Suppressor macrophage (primary cell): ENCODE measurements at regions not wholly inside any gene's neighbourhood (a gene's known extent, or its start where the extent isn't known, plus 50 kb on each side); places are given as distances from the start of the nearest gene placed in this dataset.
"Not testable (repeated sequence)": the region's sequence is repeated elsewhere in the genome, so short reads cannot be mapped to it uniquely, and the experiment has no call there.

ENCODE experiments used
- DNase-seq, 4 experiments: peaks; one replicate each; pipeline ENCODE4 v3.0.0-alpha.2; 2020 to 2022

DNA sequence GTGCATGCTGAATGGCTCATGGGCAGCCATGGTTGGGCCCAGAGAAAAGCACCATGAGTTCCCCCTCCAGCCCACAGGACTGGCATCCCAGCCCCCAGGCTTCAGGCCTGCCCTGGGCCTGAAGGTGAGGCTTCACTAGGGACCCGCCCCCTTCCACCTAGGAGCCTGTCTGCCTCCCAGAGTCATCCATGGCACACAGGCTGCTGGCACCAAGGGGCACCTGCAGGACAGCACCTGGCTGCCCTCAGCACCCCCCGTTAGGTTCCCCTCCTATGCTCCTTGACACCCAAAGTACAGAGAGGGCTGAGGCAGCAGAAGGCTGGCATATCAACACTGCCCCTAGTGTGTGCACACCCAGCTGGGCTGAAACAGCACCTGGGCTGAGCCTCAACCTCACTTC, 566.7 kb upstream of the PCDH7 start:
- no peak for DNase-seq

DNA sequence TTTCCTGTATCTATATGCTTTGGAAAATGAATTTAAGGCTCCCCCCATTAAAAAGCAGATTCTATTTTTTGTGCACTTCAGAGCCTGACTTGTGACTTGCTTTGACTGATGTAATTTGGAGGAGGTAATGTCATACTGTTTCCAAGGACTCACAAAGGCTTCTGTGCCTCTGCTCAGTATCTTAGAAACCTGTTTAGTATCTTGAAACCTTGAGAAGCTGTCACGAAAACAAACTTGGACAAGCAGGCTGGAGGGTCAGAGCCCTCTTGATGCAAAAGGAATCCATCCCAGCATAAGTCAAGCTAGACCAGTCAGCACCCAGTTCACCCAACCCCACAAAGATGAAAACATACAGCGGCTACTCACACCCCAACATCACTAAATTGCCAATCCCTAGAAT, 560.0 kb upstream of the PCDH7 start:
- no peak for DNase-seq

DNA sequence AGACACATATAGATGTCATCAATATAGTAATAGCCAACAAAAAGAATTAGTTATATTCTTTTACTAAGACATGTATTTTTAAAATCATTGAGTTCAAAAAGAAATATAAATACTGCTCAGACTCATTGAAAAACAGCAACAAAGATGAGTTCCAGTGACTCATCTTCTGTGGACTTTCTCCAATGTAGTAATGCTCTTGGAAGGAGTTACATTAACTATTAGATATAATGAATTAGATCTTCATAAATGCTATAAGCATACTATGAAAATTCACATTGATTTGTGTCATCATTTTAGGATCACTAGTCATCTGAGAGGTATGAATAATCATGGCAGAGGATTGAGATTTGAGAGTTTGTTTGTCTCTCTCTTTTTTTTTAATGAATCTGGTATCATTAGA, 547.8 kb upstream of the PCDH7 start:
- DNase-seq = no peak

DNA sequence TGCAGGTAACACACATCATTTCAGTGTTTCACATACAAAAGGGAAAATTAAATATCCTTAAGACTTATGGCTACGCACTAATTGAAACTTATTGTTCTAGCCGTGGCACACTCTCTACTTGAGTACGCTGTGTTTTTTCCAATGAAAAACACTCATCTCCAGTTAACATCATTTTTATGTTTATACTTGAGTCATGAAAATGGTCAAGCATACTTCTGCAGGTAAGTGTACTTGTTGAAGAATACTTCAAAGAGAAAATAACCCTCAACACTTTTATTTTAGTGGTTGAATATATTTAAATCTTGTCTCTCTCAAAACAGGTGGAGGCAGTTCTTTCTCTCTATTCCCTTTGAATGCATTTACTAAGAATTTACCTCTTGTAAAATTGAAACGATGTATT, 538.7 kb upstream of the PCDH7 start:
- no peak for DNase-seq

DNA sequence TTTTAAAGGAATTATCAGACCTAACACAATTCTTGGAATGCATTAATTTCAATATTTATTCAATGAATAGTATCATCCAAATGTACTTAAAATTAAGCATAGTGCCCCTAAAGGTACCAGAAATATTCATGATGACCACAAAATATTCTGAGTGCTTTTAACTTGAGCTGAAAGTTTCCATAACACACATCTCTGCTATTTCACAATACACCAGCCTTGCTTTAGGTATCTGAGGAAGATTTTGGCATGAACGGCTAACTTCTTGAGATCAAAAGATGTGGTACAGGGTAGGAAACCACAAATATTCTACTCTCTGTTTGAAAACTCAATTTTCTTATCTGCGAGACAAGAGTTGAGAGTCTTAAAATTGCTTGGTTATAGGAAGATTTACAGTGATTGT, 538.3 kb upstream of the PCDH7 start:
- DNase-seq = no peak

DNA sequence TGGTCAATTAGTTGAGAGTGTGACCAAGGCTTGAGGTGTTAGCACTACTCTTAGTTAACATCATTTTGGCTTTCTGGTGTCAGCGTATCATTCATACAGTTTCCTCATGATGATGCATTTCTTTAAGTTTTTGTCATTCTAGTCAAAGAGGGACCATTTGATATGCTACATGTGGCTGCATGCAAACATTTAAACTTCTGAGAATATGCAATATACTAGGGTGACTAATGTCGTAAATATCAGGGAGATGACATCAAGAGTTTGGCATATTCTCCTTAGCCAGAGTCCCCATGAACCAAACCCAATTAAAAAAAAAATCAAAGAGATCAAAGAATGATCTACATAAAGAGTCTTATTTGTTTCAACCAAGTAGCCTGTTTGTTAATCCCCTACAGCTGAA, 537.4 kb upstream of the PCDH7 start:
- DNase-seq = no peak

DNA sequence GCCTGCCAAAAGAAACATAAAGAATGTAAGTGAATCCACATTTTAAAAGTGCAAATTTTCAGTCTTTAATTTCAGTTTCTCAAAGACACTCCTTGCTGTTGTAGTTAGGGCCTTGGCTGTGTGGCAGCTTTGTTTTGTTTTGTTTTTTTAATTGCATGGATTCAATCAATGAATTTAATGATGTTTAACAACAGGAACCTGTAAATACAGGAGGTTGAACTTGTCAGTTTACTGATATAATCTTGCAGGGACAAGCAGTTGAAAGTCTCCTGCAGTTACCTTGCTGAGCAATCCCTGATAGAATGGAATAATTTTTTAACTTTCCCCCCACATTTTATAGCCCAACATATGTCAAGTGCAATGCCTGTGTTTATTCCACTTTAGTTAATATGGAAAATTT, 528.3 kb upstream of the PCDH7 start:
- no peak for DNase-seq

DNA sequence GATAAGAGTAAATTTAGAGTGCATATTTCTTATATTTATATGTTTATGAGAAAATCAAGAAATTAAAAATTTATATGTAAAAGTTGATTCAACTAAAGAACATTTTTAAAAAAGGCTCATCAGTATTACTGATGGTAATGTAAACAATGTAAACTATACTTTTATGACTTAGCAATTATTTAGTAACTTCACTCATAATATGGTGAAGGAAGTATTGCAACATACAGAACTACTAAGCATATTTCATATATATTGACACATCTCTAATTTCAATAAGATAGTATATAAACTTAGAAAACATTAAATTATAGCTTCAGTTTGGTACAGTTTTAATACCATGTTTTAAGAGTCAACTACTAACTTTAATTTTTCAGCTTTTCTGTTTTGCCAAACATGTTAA, 512.8 kb upstream of the PCDH7 start:
- DNase-seq = no peak

DNA sequence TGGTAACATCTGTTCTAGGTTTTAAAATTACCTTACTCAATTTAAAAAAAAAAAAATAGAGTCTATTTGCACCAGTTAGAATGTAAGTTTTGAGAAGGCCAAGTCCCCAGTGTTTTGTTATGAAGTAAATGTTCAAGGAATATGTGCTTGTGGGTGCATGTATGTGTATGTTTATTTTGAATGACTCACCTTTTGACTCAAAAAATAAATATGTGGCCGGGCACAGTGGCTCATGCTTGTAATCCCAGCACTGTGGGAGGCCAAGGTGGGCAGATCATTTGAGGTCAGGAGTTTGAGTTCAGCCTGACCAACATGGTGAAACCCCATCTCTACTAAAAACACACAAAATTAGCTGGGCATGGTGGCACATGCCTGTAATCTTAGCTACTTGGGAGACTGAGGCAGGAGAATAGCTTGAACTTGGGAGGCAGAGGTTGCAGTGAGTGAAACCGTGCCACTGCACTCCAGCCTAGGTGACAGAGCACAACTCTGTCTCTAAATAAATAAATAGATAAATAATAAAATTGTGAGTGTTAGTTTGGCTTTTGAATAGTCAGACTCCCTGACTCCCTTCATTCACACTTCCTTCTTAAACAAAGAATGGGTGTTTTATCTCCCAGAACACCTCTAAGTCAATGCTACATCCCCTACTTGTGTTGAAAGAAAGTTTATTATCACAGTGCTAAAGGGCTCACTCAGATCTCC, 511.3 kb upstream of the PCDH7 start:
- no peak for DNase-seq

DNA sequence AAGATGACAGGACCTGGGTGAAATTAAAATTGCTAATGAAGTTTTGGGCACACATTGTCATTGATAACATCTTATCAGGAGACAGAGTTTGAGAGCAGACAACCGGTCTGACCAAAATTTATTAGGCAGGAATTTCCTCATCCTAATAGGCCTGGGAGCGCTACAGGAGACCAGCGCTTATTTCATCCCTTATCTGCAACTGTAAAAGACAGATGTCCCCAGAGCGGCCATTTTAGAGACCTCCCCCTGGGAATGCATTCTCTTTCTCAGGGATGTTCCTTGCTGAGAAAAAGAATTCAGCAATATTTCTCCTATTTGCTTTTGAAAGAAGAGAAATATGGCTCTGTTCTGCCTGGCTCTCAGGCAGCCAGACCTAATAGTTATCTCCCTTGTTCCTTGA, 504.2 kb upstream of the PCDH7 start:
- DNase-seq = not testable (repeated sequence)

DNA sequence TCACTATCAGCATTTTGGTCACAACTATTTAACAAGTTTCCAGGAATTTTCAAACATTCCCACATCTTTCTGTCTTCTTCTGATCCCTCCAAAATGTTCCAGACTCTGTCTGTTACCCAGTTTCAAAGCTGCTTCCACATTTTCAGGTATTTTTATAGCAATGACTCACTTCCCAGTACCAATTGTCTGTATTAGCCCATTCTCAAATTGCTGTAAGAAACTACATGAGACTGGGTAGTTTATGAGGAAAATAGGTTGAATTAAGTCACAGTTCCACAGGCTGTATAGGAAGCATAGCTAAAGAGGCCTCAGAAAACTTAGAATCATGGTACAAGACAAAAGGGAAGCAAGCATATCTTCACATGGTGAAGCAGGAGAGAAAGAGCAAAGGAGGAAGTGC, 475.0 kb upstream of the PCDH7 start:
- no peak for DNase-seq

DNA sequence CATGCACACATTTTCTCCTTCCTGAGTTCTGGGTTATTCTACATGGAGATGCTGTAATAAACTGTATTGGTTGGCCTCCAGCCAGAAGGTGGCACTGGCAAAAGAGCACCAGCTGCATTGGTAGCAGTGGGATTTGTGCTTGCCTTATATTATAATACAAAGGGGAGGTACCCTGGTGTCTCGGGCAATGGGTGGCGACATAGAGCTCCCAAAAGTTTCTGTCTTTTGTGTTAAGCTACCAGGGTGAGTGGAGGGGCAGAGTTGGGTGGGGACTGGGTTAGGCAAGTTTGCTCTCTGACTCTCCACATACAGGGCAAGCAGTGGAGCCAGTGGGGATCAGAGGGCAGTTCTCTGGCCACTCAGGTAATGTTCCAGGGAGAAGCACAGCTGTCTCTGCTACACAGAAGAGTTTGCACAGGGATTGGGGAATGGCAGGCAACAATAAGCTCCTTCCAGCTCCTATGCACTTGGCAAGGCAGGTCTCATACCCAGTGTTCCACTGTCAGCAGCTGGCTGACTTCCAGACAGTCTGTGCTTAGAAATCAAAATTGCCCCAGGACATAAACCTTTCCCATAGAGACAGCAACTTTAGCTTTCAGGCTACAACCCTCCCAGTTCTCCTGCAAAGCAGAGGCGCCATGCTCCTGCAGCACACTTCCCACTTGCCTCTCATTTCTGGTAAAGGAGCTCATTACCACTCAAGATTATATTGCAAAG, 463.9 kb upstream of the PCDH7 start:
- no peak for DNase-seq

DNA sequence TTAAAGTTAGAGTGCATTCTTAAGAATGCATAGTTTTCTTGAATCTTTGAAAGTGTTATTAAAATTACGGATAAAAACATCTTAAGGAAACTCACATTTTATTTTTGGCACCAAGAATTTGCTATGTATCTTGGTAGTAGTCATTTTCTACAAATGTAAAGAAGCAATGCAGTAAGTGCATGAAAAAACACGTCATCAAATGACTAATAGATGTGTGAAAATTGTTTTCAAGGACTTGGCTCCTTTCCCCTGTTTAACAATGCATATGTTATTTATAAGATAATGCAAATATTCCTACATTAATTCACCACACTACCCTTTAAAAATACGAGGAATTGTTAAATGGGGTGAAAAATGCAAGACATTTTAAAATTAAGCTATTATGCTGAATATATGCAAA, 461.2 kb upstream of the PCDH7 start:
- no peak for DNase-seq

DNA sequence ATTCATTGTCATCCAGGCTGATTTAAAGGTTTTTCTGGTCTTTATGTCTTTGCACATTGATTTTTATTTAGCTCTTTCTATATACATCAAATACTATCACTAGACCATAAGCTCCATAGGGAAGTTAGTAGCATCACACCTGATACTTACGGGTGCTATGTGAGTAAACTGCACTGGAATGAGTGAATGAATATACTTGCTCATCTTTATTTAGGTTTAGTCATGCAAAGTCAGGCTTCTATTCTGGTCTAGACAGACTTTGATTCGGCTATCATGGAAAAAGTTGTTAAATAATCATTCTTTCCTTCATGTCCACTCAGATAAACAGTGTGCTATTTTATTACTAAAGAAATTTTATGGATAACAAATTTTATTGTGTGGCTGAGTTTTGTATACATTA, 457.8 kb upstream of the PCDH7 start:
- DNase-seq = no peak

DNA sequence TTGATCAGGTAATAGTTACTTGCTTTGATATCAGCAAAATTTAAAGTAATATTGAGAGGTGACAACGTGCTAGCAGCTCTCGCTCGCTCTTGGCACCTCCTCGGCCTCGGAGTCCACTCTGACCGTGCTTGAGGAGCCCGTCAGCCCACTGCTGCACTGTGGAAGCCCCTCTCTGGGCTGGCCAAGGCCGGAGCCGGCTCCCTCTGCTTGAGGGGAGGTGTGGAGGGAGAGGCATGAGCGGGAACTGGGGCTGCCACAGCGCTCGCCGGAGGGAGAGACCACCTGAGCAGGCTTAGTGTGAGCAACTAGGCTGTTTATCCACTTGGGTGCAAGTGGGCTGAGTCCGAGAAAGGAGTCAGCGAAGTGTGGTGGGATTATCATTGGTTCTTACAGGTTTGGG, 455.7 kb upstream of the PCDH7 start:
- DNase-seq = no peak

DNA sequence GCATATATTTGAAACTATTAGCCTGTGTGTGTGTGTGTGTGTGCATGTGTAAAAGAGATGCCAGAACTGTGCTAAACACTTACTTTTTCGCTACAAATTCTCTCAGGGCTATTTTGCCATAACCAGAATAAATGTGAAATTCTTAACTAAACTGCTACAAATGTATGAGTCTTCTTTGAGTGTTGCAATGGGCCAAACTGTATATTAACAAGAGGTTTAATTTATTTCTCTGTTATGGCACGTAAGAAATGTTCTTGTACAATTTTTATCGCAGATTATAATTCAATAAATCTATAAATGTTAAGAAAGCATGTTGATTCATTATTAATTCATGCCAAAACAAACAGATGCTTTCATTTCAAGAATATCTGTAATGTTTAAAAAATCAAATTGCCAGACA, 454.5 kb upstream of the PCDH7 start:
- no peak for DNase-seq

DNA sequence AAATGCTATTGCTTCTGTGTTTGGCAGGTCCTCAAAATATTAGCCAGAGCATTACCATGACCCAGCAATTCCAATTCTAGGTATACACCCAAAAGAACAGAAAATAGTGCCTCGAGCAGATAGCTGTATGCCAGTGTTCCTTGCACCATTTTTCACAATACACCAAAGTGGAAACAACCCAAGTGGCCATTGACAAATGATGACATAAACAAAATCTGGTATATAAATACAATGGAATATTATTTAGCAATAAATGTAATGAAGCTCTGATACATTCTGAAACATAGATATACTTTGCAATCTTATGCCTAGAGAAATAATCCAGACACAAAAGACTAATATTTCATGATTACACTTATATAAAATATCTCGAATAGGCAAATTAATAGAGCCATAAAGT, 451.8 kb upstream of the PCDH7 start:
- no peak for DNase-seq

DNA sequence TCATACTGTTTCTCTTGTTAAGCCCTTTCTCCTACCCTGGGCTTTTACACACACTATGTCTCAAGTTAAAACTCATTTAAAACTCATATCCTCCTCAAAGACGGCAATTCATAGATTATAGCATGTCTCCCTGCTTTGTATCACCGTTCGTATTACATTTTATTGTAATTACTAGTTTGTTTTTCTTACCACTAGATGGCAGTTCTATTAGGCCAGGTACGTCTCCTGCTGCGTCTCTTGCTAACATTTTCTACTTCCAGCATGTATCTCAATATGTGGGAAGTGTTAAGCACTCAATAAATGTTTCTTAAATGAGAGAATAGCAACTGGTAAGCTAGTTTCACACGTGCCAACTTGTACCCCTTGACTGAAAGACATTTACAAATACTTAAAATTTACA, 450.3 kb upstream of the PCDH7 start:
- no peak for DNase-seq

DNA sequence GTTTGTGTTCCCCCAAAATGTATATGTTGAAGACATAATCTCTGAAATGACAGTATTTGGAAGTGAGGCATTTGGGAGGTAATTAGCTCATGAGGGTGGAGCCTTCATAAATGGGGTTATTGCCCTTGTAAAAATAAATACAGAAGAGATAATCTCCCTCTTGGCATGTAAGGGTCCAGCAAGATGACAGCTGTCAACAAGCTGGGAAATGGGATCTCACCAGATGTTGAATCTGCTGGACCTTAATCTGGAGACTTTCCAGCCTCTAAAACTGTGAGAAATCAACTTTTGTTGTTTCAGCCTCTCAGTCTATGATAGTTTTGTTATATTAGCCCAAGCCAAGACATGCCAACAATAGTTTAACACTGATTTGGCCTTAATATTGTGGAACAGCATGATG, 438.2 kb upstream of the PCDH7 start:
- no peak for DNase-seq

DNA sequence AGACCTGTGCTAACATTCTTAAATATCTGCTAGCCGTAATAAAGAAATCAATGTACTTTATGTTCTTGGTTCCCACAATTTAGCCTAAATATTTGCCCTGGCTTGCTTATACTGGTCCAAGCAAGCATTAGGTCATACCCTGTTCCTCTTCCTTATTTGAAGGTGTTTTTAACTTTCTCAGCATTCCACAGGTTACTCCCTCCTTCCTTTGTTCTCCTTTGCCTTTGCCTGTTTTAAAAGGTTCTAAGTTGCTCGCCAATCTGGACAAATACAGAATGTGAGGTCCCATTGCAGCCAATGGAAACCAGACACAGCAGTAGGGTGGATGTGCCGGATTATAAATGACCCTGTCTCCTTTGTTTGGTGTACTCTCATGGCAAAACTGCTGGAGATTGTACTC, 436.8 kb upstream of the PCDH7 start:
- no peak for DNase-seq

DNA sequence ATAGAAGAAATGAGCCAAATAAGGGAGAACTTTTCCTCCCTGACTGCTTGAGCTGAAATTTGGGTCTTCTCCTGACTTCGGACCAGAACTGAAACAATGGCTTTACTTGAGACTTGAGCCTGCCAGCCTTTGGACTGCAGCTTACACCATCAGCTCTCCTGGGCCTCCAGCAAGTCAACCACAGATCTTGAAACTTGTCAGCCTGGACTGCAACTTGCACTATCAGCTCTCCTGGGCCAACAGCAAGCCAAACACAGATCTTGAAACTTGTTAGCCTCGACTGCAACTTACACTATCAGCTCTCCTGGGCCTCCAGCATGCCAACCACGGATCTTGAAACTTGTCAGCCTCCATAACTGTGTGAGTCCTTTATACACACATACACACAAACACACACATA, 425.9 kb upstream of the PCDH7 start:
- no peak for DNase-seq

DNA sequence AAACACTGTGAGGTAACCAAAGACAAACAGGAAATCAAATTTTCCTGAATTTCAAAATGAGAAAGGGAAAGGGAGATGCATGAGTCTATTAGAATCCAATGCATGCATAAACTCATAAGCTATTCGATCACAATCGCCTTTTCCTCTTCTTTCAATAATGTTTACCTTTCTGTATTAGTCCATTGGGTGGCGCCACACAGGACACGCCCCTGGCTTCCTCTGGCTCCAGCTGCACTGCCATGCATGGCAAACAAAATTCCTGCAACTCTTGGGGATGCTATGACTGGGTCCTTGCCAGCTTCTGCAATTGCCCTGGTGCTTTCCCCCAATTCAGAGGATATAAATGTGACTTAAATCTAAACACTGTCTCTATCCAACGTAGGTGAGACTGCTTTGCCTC, 424.5 kb upstream of the PCDH7 start:
- no peak for DNase-seq

DNA sequence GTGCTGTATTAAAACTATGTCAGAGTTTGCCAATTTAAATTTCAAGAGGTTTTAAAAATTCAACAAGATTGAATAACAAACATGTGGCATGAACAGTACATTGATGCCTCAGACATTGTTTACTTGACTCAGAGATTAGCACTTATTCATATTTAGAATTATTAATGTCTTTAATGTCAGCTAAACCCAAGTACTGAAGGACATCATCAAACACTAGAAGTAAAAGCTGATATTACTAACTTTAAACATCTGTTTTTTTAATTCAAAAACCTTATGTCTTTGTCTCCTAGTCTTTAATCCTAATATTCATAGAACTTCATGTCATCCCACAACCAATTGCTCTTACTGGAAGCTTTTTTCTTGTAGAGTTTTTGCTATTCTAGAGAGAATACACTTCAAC, 406.2 kb upstream of the PCDH7 start:
- DNase-seq = no peak

DNA sequence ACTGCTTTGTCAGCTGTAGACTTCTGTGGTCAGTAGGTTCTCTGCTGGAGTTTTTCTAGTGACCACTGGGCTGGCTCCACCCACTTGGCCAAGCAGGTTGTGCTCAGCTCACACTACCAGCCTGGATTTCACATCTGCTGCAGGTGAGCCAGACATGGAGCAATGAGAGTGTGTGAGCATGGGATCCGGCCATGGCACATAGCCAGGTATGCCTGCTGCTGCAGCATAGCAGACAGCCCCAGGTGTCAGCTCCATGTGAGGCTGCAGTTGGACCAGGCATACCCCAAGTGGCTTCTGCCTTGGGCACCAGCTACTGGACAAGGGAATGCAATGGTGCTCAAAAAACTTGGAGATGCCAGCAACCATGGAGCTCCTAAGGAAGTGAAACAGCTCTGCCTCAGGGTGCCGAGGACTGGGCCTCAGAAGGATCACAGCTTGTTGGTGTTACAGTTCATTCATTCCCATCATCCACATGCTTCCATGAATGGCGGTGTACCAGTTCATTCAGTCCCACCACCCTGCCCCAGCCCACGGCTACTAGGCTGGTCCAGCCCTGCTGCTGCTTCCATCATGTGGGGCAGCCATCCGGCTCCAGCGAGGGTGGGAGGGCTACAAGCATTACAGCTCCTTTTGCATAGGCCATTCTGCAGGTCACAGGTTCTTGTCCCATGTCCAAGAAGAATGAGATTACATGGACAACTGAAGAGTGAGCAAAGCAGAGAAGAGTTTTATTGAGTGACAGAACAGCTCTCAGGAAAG, 389.1 kb upstream of the PCDH7 start:
- no peak for DNase-seq
